IPS-18a (cell line): ENCODE measurements at regions not wholly inside any gene's neighbourhood (a gene's known extent, or its start where the extent isn't known, plus 50 kb on each side); places are given as distances from the start of the nearest gene placed in this dataset.

Experiments
- H3K27ac ChIP-seq: one replicate; pipeline ENCODE4 v1.5.1; 2013; ENCODE audit warnings: low read length
- H3K27me3 ChIP-seq: one replicate; pipeline ENCODE4 v1.6.1; 2013; ENCODE audit warnings: mild to moderate bottlenecking, low read length; ENCODE audit not compliant: control insufficient read depth, insufficient read depth
- H3K36me3 ChIP-seq: one replicate; pipeline ENCODE4 v1.6.1; 2013; ENCODE audit warnings: low read depth, low read length; ENCODE audit not compliant: control insufficient read depth
- H3K4me1 ChIP-seq: one replicate; pipeline ENCODE4 v1.6.1; 2013; ENCODE audit warnings: low read depth, low read length; ENCODE audit not compliant: control insufficient read depth
- H3K4me3 ChIP-seq: one replicate; pipeline ENCODE4 v1.5.1; 2013; ENCODE audit warnings: low read length
- H3K9ac ChIP-seq: one replicate; pipeline ENCODE4 v1.6.1; 2013; ENCODE audit warnings: mild to moderate bottlenecking, low read length, moderate library complexity
- H3K9me3 ChIP-seq: one replicate; pipeline ENCODE4 v1.6.1; 2013; ENCODE audit warnings: low read depth, low read length; ENCODE audit not compliant: control insufficient read depth

DNA sequence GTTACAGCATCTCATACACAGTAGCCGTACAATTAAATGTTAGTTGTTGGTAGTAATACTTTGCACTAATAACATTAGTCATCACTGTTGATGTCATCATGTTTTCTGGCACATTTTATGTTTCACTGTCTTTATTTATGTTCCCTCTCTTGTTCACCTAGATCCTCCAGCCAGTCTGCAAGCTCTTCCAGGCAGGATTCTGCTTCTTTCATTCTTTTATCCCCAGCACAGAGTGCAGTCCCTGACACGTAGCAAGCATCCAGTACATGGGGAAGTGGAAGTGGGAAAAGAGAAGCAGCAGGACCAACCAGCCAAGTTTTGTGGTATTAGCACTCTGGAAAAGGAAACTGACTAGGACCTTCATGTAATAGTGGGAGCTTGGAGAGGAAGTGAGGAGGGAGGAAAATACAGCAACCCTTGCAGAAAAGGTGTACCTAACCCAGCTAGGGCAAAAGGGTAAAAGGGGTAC lies 89.7 kb upstream of the SLC44A1 start:
- Histone ChIP-seq H3K27ac (no peak overlapping the region), H3K9me3 (no peaks in the 10 kb centered on the region), H3K9ac (no peak overlapping the region), H3K36me3 (no peaks in the 10 kb centered on the region), H3K4me3 (no peak overlapping the region), H3K27me3 (no peaks in the 10 kb centered on the region), H3K4me1 (peaks cover 9% of the 10 kb centered on the region)

DNA sequence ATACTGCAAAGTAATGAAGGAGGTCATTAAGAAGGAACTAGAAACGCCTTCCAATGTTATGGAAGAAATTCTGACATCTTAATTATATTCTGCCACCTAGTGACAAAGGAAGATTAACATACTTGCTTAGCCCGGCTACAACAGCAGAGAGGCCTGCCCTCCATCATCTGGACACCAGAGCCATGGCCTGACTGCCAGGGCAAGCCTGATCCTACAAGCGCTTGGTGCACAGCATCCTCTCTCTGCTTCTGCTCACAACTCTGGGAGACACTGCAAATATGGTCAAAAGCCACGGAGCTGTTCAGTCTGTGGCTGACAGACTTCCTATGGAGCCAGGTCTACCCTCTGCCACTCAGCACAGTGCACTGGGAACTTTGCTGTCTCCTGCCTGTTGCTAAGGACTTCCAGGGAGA lies 87.3 kb upstream of the SLC44A1 start:
- Histone ChIP-seq H3K27me3 (no peaks in the 10 kb centered on the region), H3K4me3 (no peak overlapping the region), H3K9me3 (no peaks in the 10 kb centered on the region), H3K27ac (no peak overlapping the region), H3K36me3 (no peaks in the 10 kb centered on the region), H3K9ac (no peak overlapping the region), H3K4me1 (peaks cover 6% of the 10 kb centered on the region)

DNA sequence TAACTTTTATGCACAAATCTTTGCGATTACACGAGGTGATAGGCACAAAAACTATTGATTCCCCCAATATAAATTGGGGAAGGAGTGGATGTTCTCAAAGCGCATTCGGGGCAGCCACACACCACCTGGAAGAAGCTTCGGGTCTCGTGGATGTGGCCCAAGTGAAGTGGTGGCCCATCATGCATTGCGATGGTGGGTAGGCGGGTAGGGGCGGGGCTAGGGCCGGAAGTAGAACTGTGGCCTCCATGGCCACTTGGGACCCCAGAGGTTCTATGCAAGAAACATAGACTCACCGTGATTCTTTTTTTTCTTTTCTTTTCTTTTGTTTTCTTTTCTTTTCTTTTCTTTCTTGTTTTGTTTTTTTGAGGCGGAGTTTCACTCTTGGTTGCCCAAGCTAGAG lies 86.4 kb upstream of the SLC44A1 start:
- H3K4me3 ChIP-seq: no peak overlapping the region
- H3K4me1 ChIP-seq: peaks cover 14% of the 10 kb centered on the region
- H3K9me3 ChIP-seq: no peaks in the 10 kb centered on the region
- H3K9ac ChIP-seq: no peak overlapping the region
- H3K27ac ChIP-seq: no peak overlapping the region
- H3K27me3 ChIP-seq: no peaks in the 10 kb centered on the region
- no peaks in the 10 kb centered on the region for H3K36me3 ChIP-seq

DNA sequence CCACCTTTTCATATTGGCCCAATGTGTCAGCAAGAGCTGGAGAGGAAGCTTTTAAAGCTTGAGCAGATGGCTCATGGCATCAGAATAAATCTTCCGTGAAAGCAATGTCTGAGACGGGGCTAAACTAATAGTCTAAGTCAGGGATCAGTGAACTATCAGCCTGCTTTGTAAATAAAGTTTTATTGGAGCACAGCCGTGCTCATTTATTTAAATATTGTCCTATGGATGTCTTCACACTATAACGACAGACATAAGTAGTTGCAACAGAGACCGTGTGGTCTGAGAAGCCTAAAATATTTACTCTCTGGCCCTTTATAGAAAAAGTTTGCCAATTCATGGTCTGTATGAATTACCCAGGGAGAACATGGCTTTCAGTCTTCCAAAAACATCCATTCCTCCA lies 85.6 kb upstream of the SLC44A1 start:
- Histone ChIP-seq H3K9ac (no peak overlapping the region), H3K4me1 (peaks cover 14% of the 10 kb centered on the region), H3K4me3 (no peak overlapping the region), H3K36me3 (no peaks in the 10 kb centered on the region), H3K27me3 (no peaks in the 10 kb centered on the region), H3K9me3 (no peaks in the 10 kb centered on the region), H3K27ac (no peak overlapping the region)

DNA sequence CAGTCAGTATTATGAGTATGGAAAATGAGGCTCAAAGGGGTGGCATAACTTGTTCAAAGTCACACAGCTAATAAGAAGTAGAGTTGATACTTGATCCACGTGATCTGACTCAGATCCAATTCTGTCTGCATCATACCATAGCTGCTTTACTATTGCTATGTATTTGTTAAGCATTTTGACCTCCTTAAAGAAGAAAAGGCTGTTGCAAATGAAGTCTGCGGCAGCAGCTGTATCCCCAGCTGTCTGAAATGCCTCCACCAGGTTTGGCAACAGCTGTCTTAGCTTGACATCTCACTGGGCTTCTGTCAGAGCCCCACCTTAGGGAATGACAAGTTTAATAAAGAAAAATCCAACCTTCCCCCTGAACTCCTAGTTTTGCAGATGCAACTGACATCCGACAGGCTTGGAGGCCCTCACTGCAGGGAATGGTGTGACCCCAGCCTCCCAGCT lies 75.6 kb upstream of the SLC44A1 start:
- Histone ChIP-seq H3K9ac (no peak overlapping the region), H3K36me3 (no peaks in the 10 kb centered on the region), H3K4me3 (no peak overlapping the region), H3K9me3 (no peaks in the 10 kb centered on the region), H3K27me3 (no peaks in the 10 kb centered on the region), H3K4me1 (peaks cover 12% of the 10 kb centered on the region), H3K27ac (no peak overlapping the region)

DNA sequence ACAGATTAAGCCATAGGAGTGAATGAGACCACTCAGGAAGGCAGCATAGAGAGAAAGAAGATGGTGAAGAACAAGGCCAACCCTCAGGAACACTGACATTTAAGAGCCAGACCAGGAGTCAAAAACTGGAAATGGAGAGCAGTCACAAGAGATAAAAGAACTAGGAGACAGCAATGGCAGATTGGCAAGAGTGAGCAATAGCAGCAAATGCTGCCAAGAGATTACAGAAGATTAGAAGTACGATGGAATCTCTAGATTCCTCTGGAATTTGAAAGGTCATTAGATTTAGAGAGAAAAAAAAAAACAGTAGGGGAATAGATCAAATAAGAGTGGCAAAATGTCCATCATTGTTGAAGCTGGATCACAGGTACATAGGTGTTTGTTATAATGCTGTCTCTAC lies 73.4 kb upstream of the SLC44A1 start:
- Histone ChIP-seq H3K9me3 (no peaks in the 10 kb centered on the region), H3K27me3 (no peaks in the 10 kb centered on the region), H3K27ac (no peak overlapping the region), H3K4me1 (peaks cover 19% of the 10 kb centered on the region), H3K36me3 (no peaks in the 10 kb centered on the region), H3K4me3 (no peak overlapping the region), H3K9ac (no peak overlapping the region)

DNA sequence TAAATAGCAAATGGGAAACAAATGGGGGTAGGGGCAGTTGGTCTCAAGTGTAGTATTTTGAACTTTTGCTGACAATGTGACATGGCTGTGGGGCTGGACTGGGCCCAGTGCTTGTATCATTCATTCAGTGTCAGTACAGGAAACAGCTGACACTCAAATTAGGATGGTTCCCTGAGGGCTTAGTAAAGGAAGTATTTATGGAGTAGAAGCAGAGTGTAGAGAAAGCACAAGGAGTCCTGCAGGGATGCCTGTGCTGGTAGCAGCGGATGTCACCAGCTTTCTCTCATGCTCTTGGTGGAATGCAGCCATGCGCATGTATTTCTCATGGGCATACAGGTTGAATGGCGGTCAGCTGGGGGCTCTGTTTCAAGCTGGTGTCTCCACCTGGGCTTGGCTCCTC lies 72.9 kb upstream of the SLC44A1 start:
- H3K27ac ChIP-seq: no peak overlapping the region
- H3K9me3 ChIP-seq: no peaks in the 10 kb centered on the region
- no peak overlapping the region for H3K4me3 ChIP-seq
- H3K4me1 ChIP-seq: peaks cover 19% of the 10 kb centered on the region
- no peaks in the 10 kb centered on the region for H3K36me3 ChIP-seq
- no peaks in the 10 kb centered on the region for H3K27me3 ChIP-seq
- no peak overlapping the region for H3K9ac ChIP-seq

DNA sequence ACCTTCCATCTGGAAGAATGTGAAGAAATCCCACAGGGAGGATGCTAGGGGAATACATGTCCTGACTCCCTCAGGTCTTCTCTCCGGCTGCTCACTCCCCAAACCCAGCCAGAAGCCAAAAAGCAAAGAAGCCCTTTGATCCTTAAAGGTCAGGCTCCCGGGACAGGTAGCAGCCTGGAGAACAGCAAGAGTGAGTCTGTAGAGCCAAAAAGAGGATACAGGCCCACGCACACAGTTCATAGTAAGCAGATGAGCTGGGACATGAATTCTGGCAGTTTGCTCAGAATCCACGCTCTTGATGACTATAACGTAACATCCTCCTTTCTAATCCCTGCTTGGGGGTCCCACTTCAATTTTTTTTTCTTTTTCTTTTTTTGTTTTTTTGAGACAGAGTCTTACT lies 72.0 kb upstream of the SLC44A1 start:
- H3K4me1 ChIP-seq: peaks cover 19% of the 10 kb centered on the region
- no peaks in the 10 kb centered on the region for H3K36me3 ChIP-seq
- H3K27ac ChIP-seq: no peak overlapping the region
- H3K27me3 ChIP-seq: no peaks in the 10 kb centered on the region
- H3K9ac ChIP-seq: no peak overlapping the region
- H3K9me3 ChIP-seq: no peaks in the 10 kb centered on the region
- no peak overlapping the region for H3K4me3 ChIP-seq

DNA sequence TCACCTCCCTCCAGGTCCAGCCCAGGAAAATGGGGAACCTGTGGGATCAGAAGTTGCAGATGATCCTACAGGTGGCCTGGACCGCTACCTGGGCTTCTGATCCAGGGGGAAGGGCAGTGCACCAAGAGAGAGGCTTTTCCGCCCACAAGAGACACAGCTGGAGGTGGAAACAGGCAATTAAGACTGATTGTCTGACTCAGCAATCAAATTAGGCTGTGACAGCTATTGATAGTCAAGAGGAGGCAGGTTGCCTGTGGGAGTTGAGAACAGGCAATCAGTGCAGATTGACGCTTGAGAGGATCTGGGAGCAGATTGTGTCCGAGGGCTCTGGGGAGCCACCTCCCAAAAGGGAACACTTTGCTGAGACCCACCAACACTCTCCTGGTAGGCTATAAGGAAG lies 71.1 kb upstream of the SLC44A1 start:
- H3K36me3 ChIP-seq: no peaks in the 10 kb centered on the region
- H3K27me3 ChIP-seq: no peaks in the 10 kb centered on the region
- H3K27ac ChIP-seq: no peak overlapping the region
- H3K9me3 ChIP-seq: no peaks in the 10 kb centered on the region
- H3K4me3 ChIP-seq: peak overlapping the region; percentile 23
- peaks cover 19% of the 10 kb centered on the region for H3K4me1 ChIP-seq
- no peak overlapping the region for H3K9ac ChIP-seq

DNA sequence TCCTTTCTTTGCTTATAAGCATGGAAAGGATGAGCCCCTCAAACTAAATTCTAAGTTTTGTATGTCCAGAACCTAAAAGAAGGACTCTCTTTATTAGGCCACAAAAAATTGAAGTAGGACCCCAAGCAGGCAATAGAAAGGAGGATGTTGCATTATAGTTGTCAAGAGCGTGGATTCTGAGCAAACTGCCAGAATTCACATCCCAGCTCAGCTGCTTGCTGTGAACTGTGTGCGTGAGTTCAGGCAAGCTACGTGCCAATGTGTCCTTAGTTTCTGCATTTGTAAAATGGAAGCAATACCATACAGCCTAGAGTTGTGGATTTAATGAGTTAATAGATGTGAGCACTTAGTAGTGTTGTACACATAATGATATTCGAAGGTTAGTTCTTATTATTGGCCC lies 70.6 kb upstream of the SLC44A1 start:
- no peak overlapping the region for H3K27ac ChIP-seq
- peaks cover 19% of the 10 kb centered on the region for H3K4me1 ChIP-seq
- H3K36me3 ChIP-seq: no peaks in the 10 kb centered on the region
- no peaks in the 10 kb centered on the region for H3K27me3 ChIP-seq
- H3K9ac ChIP-seq: no peak overlapping the region
- no peaks in the 10 kb centered on the region for H3K9me3 ChIP-seq
- peak overlapping the region; percentile 23 for H3K4me3 ChIP-seq

DNA sequence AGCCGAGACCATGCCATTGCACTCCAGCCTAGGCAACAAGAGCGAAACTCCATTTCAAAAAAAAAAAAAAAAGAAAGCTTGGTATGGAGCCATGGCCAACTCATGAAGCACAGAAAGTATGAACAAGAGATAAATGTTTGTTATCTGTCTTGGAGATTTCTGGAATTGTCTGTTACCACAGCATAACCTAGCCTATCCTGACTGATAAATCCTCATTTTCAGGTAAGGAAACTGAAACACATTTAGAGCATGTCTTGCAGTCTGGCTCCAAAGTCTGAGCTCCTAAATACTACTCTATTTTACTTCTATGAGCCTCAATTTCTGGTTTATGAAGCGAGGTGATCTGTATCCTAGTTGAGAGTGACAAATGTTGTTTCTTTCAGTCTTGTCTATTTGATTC lies 68.3 kb upstream of the SLC44A1 start:
- Histone ChIP-seq H3K36me3 (no peaks in the 10 kb centered on the region), H3K27ac (no peak overlapping the region), H3K4me1 (peaks cover 19% of the 10 kb centered on the region), H3K27me3 (no peaks in the 10 kb centered on the region), H3K9me3 (no peaks in the 10 kb centered on the region), H3K9ac (no peak overlapping the region), H3K4me3 (no peak overlapping the region)

DNA sequence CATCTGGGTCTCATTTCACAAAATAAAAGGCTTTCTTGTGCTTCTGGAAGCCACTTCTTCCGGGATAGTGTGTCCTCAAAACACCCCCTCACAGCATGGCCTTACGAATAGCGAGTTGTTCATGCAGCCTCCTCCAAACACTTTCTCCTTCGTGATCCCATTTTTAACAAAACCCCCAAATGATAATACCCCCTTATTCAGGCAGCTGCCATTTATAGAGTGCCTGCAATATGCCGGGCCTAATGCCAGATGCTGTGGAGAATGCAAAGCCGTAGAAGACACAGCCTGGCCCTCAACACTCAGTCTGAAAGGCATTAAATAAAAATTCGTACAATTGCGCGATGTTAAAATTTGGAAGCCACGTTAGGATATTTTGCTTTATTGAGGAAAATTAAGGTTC lies 66.4 kb upstream of the SLC44A1 start:
- H3K27me3 ChIP-seq: no peaks in the 10 kb centered on the region
- peaks cover 11% of the 10 kb centered on the region for H3K4me1 ChIP-seq

More for the DNA sequence above, 66.4 kb upstream of the SLC44A1 start:
- no peak overlapping the region for H3K4me3 ChIP-seq
- H3K9ac ChIP-seq: no peak overlapping the region
- H3K9me3 ChIP-seq: no peaks in the 10 kb centered on the region
- H3K36me3 ChIP-seq: no peaks in the 10 kb centered on the region
- H3K27ac ChIP-seq: no peak overlapping the region
